Activated T-cell treated with anti-CD3 and anti-CD28 coated beads, Interleukin-2, amount 50 U/mL, for 24 hours (primary cell): ENCODE measurements at regions not wholly inside any gene's neighbourhood (a gene's known extent, or its start where the extent isn't known, plus 50 kb on each side); places are given as distances from the start of the nearest gene placed in this dataset.
"Not testable (repeated sequence)": the region's sequence is repeated elsewhere in the genome, so short reads cannot be mapped to it uniquely, and the experiment has no call there.

Source experiments
- DNase-seq: peaks from one replicate; pipeline ENCODE4 v3.0.0-alpha.2; 2020
- H3K27ac Mint-ChIP-seq: 2 replicates; pipeline ENCODE4 v1.8.0; 2020; ENCODE audit warnings: mild to moderate bottlenecking, mixed read lengths
- H3K27me3 Mint-ChIP-seq: 2 replicates; pipeline ENCODE4 v1.8.0; 2020; ENCODE audit warnings: mixed read lengths
- H3K36me3 Mint-ChIP-seq: 2 replicates; pipeline ENCODE4 v1.8.0; 2020; ENCODE audit warnings: low read depth, mixed read lengths
- H3K4me1 Mint-ChIP-seq: 2 replicates; pipeline ENCODE4 v1.8.0; 2020; ENCODE audit warnings: low read depth, mixed read lengths
- H3K4me3 Mint-ChIP-seq: 2 replicates; pipeline ENCODE4 v1.8.0; 2020; ENCODE audit warnings: mild to moderate bottlenecking, moderate library complexity, mixed read lengths
- H3K9me3 Mint-ChIP-seq: 2 replicates; pipeline ENCODE4 v1.8.0; 2020; ENCODE audit warnings: mixed read lengths

- Mint-ChIP-seq H3K27me3 (peaks cover 12% of the 10 kb centered on the region), H3K36me3 (no peaks in the 10 kb centered on the region)
These were observed 112.5 kb upstream of the TSC22D1 start for GRCh38 chr13:44688652-44689051.

GRCh38 chr13:44686531-44686934 lies 110.4 kb upstream of the TSC22D1 start:
- H3K27ac Mint-ChIP-seq, result no peak overlapping the region
- no peak for DNase-seq
- peaks cover 16% of the 10 kb centered on the region for H3K4me1 Mint-ChIP-seq
- H3K4me3 Mint-ChIP-seq, result no peak overlapping the region
- H3K9me3 Mint-ChIP-seq, result peaks cover 11% of the 10 kb centered on the region
- H3K36me3 Mint-ChIP-seq, result no peaks in the 10 kb centered on the region
- peaks cover 12% of the 10 kb centered on the region for H3K27me3 Mint-ChIP-seq

More at GRCh38 chr13:44688652-44689051, 112.5 kb upstream of the TSC22D1 start:
- Mint-ChIP-seq H3K9me3 (peaks cover 11% of the 10 kb centered on the region), H3K4me1 (peaks cover 16% of the 10 kb centered on the region), H3K4me3 (no peak overlapping the region), H3K27ac (no peak overlapping the region)
- no peak for DNase-seq

- Mint-ChIP-seq H3K27me3 (peaks cover 12% of the 10 kb centered on the region), H3K4me1 (peaks cover 16% of the 10 kb centered on the region), H3K9me3 (peaks cover 11% of the 10 kb centered on the region), H3K36me3 (no peaks in the 10 kb centered on the region), H3K27ac (no peak overlapping the region), H3K4me3 (no peak overlapping the region)
- DNase-seq, result no peak
These were observed 109.5 kb upstream of the TSC22D1 start for GRCh38 chr13:44685641-44686040.

- Mint-ChIP-seq H3K9me3 (peaks cover 11% of the 10 kb centered on the region), H3K4me1 (peaks cover 16% of the 10 kb centered on the region)
- not testable (repeated sequence) for H3K27me3 Mint-ChIP-seq, H3K4me3 Mint-ChIP-seq, DNase-seq, H3K36me3 Mint-ChIP-seq, H3K27ac Mint-ChIP-seq
These were observed 106.3 kb upstream of the TSC22D1 start for GRCh38 chr13:44682416-44682815.

GRCh38 chr13:44680746-44681355 lies 104.7 kb upstream of the TSC22D1 start:
- H3K36me3 Mint-ChIP-seq, result no peaks in the 10 kb centered on the region
- H3K27ac Mint-ChIP-seq, result no peak overlapping the region
- no peak for DNase-seq
- H3K27me3 Mint-ChIP-seq, result no peaks in the 10 kb centered on the region
- H3K9me3 Mint-ChIP-seq, result peaks cover 4% of the 10 kb centered on the region
- H3K4me3 Mint-ChIP-seq, result no peak overlapping the region
- peaks cover 7% of the 10 kb centered on the region for H3K4me1 Mint-ChIP-seq

- H3K9me3 Mint-ChIP-seq, result no peaks in the 10 kb centered on the region
- no peak overlapping the region for H3K27ac Mint-ChIP-seq
- H3K4me1 Mint-ChIP-seq, result no peaks in the 10 kb centered on the region
- DNase-seq, result no peak
- H3K27me3 Mint-ChIP-seq, result peaks cover 2% of the 10 kb centered on the region
- no peaks in the 10 kb centered on the region for H3K36me3 Mint-ChIP-seq
- no peak overlapping the region for H3K4me3 Mint-ChIP-seq
These were observed 103.5 kb upstream of the TSC22D1 start for GRCh38 chr13:44679597-44679996.

- Mint-ChIP-seq H3K4me3 (no peak overlapping the region), H3K27me3 (peaks cover 2% of the 10 kb centered on the region), H3K4me1 (no peaks in the 10 kb centered on the region), H3K9me3 (no peaks in the 10 kb centered on the region), H3K27ac (no peak overlapping the region), H3K36me3 (no peaks in the 10 kb centered on the region)
- no peak for DNase-seq
These were observed 102.1 kb upstream of the TSC22D1 start for GRCh38 chr13:44678197-44678596.

GRCh38 chr13:44676534-44676933 lies 100.4 kb upstream of the TSC22D1 start:
- peaks cover 5% of the 10 kb centered on the region for H3K27me3 Mint-ChIP-seq
- no peak overlapping the region for H3K4me3 Mint-ChIP-seq
- no peaks in the 10 kb centered on the region for H3K9me3 Mint-ChIP-seq
- H3K4me1 Mint-ChIP-seq, result no peaks in the 10 kb centered on the region
- no peak for DNase-seq
- H3K36me3 Mint-ChIP-seq, result no peaks in the 10 kb centered on the region
- H3K27ac Mint-ChIP-seq, result no peak overlapping the region

GRCh38 chr13:44669534-44669933 lies 93.4 kb upstream of the TSC22D1 start:
- no peaks in the 10 kb centered on the region for H3K36me3 Mint-ChIP-seq

GRCh38 chr13:44668688-44669087 lies 92.6 kb upstream of the TSC22D1 start:
- no peak for DNase-seq
- no peaks in the 10 kb centered on the region for H3K4me1 Mint-ChIP-seq
- no peaks in the 10 kb centered on the region for H3K9me3 Mint-ChIP-seq
- H3K27ac Mint-ChIP-seq, result no peak overlapping the region
- peaks cover 9% of the 10 kb centered on the region for H3K27me3 Mint-ChIP-seq
- no peak overlapping the region for H3K4me3 Mint-ChIP-seq
- H3K36me3 Mint-ChIP-seq, result no peaks in the 10 kb centered on the region

More at GRCh38 chr13:44669534-44669933, 93.4 kb upstream of the TSC22D1 start:
- Mint-ChIP-seq H3K27me3 (peaks cover 7% of the 10 kb centered on the region), H3K27ac (no peak overlapping the region), H3K9me3 (no peaks in the 10 kb centered on the region), H3K4me1 (no peaks in the 10 kb centered on the region), H3K4me3 (no peak overlapping the region)
- DNase-seq, result no peak

GRCh38 chr13:44667943-44668342 lies 91.8 kb upstream of the TSC22D1 start:
- DNase-seq, result no peak
- Mint-ChIP-seq H3K27ac (no peak overlapping the region), H3K36me3 (no peaks in the 10 kb centered on the region), H3K4me1 (no peaks in the 10 kb centered on the region), H3K4me3 (no peak overlapping the region), H3K9me3 (no peaks in the 10 kb centered on the region), H3K27me3 (peaks cover 12% of the 10 kb centered on the region)

GRCh38 chr13:44666538-44666937 lies 90.4 kb upstream of the TSC22D1 start:
- not testable (repeated sequence) for H3K27me3 Mint-ChIP-seq, H3K4me1 Mint-ChIP-seq

GRCh38 chr13:44664308-44664707 lies 88.2 kb upstream of the TSC22D1 start:
- peaks cover 25% of the 10 kb centered on the region for H3K27me3 Mint-ChIP-seq
- no peaks in the 10 kb centered on the region for H3K4me1 Mint-ChIP-seq
- H3K36me3 Mint-ChIP-seq, result no peaks in the 10 kb centered on the region

More at GRCh38 chr13:44666538-44666937, 90.4 kb upstream of the TSC22D1 start:
- H3K4me3 Mint-ChIP-seq, H3K27ac Mint-ChIP-seq, DNase-seq, H3K36me3 Mint-ChIP-seq, H3K9me3 Mint-ChIP-seq: not testable (repeated sequence)

GRCh38 chr13:44662515-44662914 lies 86.4 kb upstream of the TSC22D1 start:
- Mint-ChIP-seq H3K4me3 (no peak overlapping the region), H3K27me3 (peaks cover 25% of the 10 kb centered on the region), H3K27ac (no peak overlapping the region), H3K36me3 (no peaks in the 10 kb centered on the region), H3K4me1 (no peaks in the 10 kb centered on the region), H3K9me3 (no peaks in the 10 kb centered on the region)
- no peak for DNase-seq

More at GRCh38 chr13:44664308-44664707, 88.2 kb upstream of the TSC22D1 start:
- Mint-ChIP-seq H3K9me3 (no peaks in the 10 kb centered on the region), H3K4me3 (no peak overlapping the region), H3K27ac (no peak overlapping the region)
- DNase-seq, result no peak

- no peak for DNase-seq
- H3K4me1 Mint-ChIP-seq, result no peaks in the 10 kb centered on the region
- no peak overlapping the region for H3K27ac Mint-ChIP-seq
- no peak overlapping the region for H3K4me3 Mint-ChIP-seq
- no peaks in the 10 kb centered on the region for H3K9me3 Mint-ChIP-seq
- peaks cover 25% of the 10 kb centered on the region for H3K27me3 Mint-ChIP-seq
- H3K36me3 Mint-ChIP-seq, result no peaks in the 10 kb centered on the region
These were observed 85.8 kb upstream of the TSC22D1 start for GRCh38 chr13:44661936-44662335.

- DNase-seq, result no peak
- Mint-ChIP-seq H3K27ac (no peak overlapping the region), H3K36me3 (no peaks in the 10 kb centered on the region), H3K9me3 (no peaks in the 10 kb centered on the region), H3K27me3 (peaks cover 23% of the 10 kb centered on the region), H3K4me3 (no peak overlapping the region), H3K4me1 (no peaks in the 10 kb centered on the region)
These were observed 83.9 kb upstream of the TSC22D1 start for GRCh38 chr13:44660050-44660449.
